GM23338 (cell line): ENCODE measurements at regions not wholly inside any gene's neighbourhood (a gene's known extent, or its start where the extent isn't known, plus 50 kb on each side); places are given as distances from the start of the nearest gene placed in this dataset.

Source experiments
- ATAC-seq: fragments of 200-7000 bp; cut with Tn5 transposase; 3 replicates; pipeline ENCODE4 v1.9.1; 2020
- DNase-seq: peaks from one replicate; pipeline ENCODE4 v3.0.0-alpha.2; 2015; ENCODE audit warnings: low spot score
- H2AFZ ChIP-seq: fragments of 200-600 bp; sonication (generic); 2 replicates; pipeline ENCODE4 v1.8.0; 2016; ENCODE audit warnings: antibody characterized with exemption, mild to moderate bottlenecking, moderate library complexity
- H3F3A ChIP-seq: fragments of 200-600 bp; sonication (generic); replicated peaks from 2 replicates; pipeline ENCODE4 v1.8.0; 2017; ENCODE audit warnings: antibody characterized with exemption, mixed run types, low read depth
- H3K27ac ChIP-seq: fragments of 200-600 bp; sonication (generic); 2 replicates; pipeline ENCODE4 v1.6.1; 2016; ENCODE audit warnings: low read depth
- H3K27me3 ChIP-seq: fragments of 200-600 bp; sonication (generic); 2 replicates; pipeline ENCODE4 v1.8.0; 2016; ENCODE audit warnings: mild to moderate bottlenecking, mixed run types, moderate library complexity; ENCODE audit not compliant: insufficient read depth
- H3K36me3 ChIP-seq: fragments of 200-600 bp; sonication (generic); 2 replicates; pipeline ENCODE4 v1.8.0; 2016; ENCODE audit warnings: mild to moderate bottlenecking; ENCODE audit not compliant: insufficient read depth
- H3K4me1 ChIP-seq: fragments of 200-600 bp; sonication (generic); 2 replicates; pipeline ENCODE4 v1.8.0; 2016; ENCODE audit warnings: mild to moderate bottlenecking, moderate library complexity; ENCODE audit not compliant: insufficient read depth
- H3K4me2 ChIP-seq: fragments of 200-600 bp; sonication (generic); 2 replicates; pipeline ENCODE4 v1.7.1; 2017; ENCODE audit warnings: mixed run types
- H3K4me3 ChIP-seq: fragments of 200-600 bp; sonication (generic); 2 replicates; pipeline ENCODE4 v1.6.1; 2016; ENCODE audit warnings: mixed run types
- H3K79me2 ChIP-seq: fragments of 200-600 bp; sonication (generic); replicated peaks from 2 replicates; pipeline ENCODE4 v1.8.0; 2017; ENCODE audit warnings: mild to moderate bottlenecking; ENCODE audit not compliant: insufficient read depth
- H3K9me2 ChIP-seq: fragments of 200-600 bp; sonication (generic); 2 replicates; pipeline ENCODE4 v1.8.0; 2017; ENCODE audit not compliant: insufficient read depth
- H4K20me1 ChIP-seq: fragments of 200-600 bp; sonication (generic); replicated peaks from 2 replicates; pipeline ENCODE4 v1.8.0; 2017; ENCODE audit warnings: mild to moderate bottlenecking; ENCODE audit not compliant: insufficient read depth
- H3K27ac Mint-ChIP-seq: 2 replicates; pipeline ENCODE4 v1.8.0; 2020; ENCODE audit warnings: inconsistent platforms, mild to moderate bottlenecking, moderate library complexity, mixed read lengths
- H3K27me3 Mint-ChIP-seq: 3 replicates; pipeline ENCODE4 v1.8.0; 2022; ENCODE audit warnings: low read depth, mild to moderate bottlenecking, moderate library complexity, mixed read lengths, inconsistent platforms; ENCODE audit not compliant: insufficient read depth, poor library complexity
- H3K36me3 Mint-ChIP-seq: 3 replicates; pipeline ENCODE4 v1.8.0; 2021; ENCODE audit warnings: low read depth, mild to moderate bottlenecking, inconsistent platforms, moderate library complexity, mixed read lengths
- H3K4me1 Mint-ChIP-seq: 3 replicates; pipeline ENCODE4 v1.8.0; 2020; ENCODE audit warnings: mild to moderate bottlenecking, inconsistent platforms, mixed read lengths
- H3K4me3 Mint-ChIP-seq: 3 replicates; pipeline ENCODE4 v1.8.0; 2021; ENCODE audit warnings: moderate library complexity, mild to moderate bottlenecking, inconsistent platforms, mixed read lengths
- H3K9me3 Mint-ChIP-seq: 3 replicates; pipeline ENCODE4 v1.8.0; 2020; ENCODE audit warnings: moderate library complexity, mild to moderate bottlenecking, inconsistent platforms, mixed read lengths
- CREB1 ChIP-seq: fragments of 250-450 bp; sonication (Bioruptor Pico); IDR thresholded peaks from 2 replicates; pipeline ENCODE4 v1.5.0; 2020; ENCODE audit warnings: low read depth, mild to moderate bottlenecking, moderate library complexity
- CTCF ChIP-seq, 2 experiments: fragments of 200-600 bp in 1 of 2; sonication (generic) in 1 of 2; conservative IDR thresholded peaks; 2 replicates each; pipeline versions ENCODE4 v1.5.1 to v1.6.1; 2016 to 2017; ENCODE audit warnings: antibody characterized with exemption in 2 of 2, low read depth in 2 of 2, mild to moderate bottlenecking in 2 of 2, moderate library complexity in 1 of 2
- ETS1 ChIP-seq: IDR thresholded peaks from 2 replicates; pipeline ENCODE4 v1.6.1; 2016; ENCODE audit warnings: antibody characterized with exemption
- EZH2 ChIP-seq: fragments of 200-600 bp; sonication (generic); IDR thresholded peaks from one replicate; pipeline ENCODE4 v1.8.0; 2017; ENCODE audit warnings: antibody characterized with exemption, mild to moderate bottlenecking, low read depth; ENCODE audit not compliant: unreplicated experiment
- EZH2phosphoT487 ChIP-seq: fragments of 200-600 bp; sonication (generic); IDR thresholded peaks from one replicate; pipeline ENCODE4 v1.8.1; 2018; ENCODE audit warnings: antibody characterized with exemption; ENCODE audit not compliant: unreplicated experiment
- JUNB ChIP-seq: IDR thresholded peaks from one replicate; pipeline ENCODE4 v1.6.1; 2016; ENCODE audit warnings: antibody characterized with exemption; ENCODE audit not compliant: unreplicated experiment
- NANOG ChIP-seq: IDR thresholded peaks from 2 replicates; pipeline ENCODE4 v1.6.1; 2016; ENCODE audit warnings: antibody characterized with exemption, borderline replicate concordance
- POLR2AphosphoS5 ChIP-seq: IDR thresholded peaks from 2 replicates; pipeline ENCODE4 v1.6.1; 2016; ENCODE audit warnings: antibody characterized with exemption, low read depth
- REST ChIP-seq: IDR thresholded peaks from one replicate; pipeline ENCODE4 v1.6.1; 2018; ENCODE audit warnings: antibody characterized with exemption; ENCODE audit not compliant: unreplicated experiment
- STAT1 ChIP-seq: IDR thresholded peaks from one replicate; pipeline ENCODE4 v1.6.1; 2016; ENCODE audit warnings: antibody characterized with exemption; ENCODE audit not compliant: unreplicated experiment
- ZNF114 ChIP-seq: fragments of 250-450 bp; sonication (Bioruptor Pico); IDR thresholded peaks from 2 replicates; pipeline ENCODE4 v1.5.0; 2020; ENCODE audit warnings: mild to moderate bottlenecking, moderate library complexity
- ZNF331 ChIP-seq: fragments of 250-450 bp; sonication (Bioruptor Pico); IDR thresholded peaks from 2 replicates; pipeline ENCODE4 v1.5.0; 2020; ENCODE audit warnings: low read depth, mild to moderate bottlenecking, moderate library complexity
- ZNF462 ChIP-seq: fragments of 250-450 bp; sonication (Bioruptor Pico); IDR thresholded peaks from 2 replicates; pipeline ENCODE4 v1.5.0; 2020; ENCODE audit warnings: mild to moderate bottlenecking, moderate library complexity

GRCh38 chr19:27846944-27847343 lies 1366.0 kb downstream of the UQCRFS1 start:
- Mint-ChIP-seq H3K27ac (no peak overlapping the region), H3K9me3 (peaks cover 100% of the 10 kb centered on the region), H3K4me3 (no peak overlapping the region), H3K4me1 (no peaks in the 10 kb centered on the region), H3K27me3 (no peaks in the 10 kb centered on the region), H3K36me3 (peaks cover 58% of the 10 kb centered on the region)
- DNase-seq (no peak), ATAC-seq (no peak)
- no peak for TF ChIP-seq EZH2phosphoT487
- no peak for TF ChIP-seq CTCF (conservative IDR thresholded peaks at IDR 0.05; ENCODE audit: low read depth in 2 of 2)
- no peak for TF ChIP-seq ZNF114 (CRISPR knock-in tag)
- TF ChIP-seq REST = no peak
- TF ChIP-seq ZNF331 (CRISPR knock-in tag) = no peak
- TF ChIP-seq EZH2 = no peak
- TF ChIP-seq STAT1 = no peak
- TF ChIP-seq ETS1 = no peak
- no peak for TF ChIP-seq CREB1
- TF ChIP-seq POLR2AphosphoS5 = no peak
- no peak for TF ChIP-seq NANOG
- no peak for TF ChIP-seq JUNB
- TF ChIP-seq ZNF462 (CRISPR knock-in tag) = no peak
- no peak overlapping the region for H3K4me2 ChIP-seq
- H3K36me3 ChIP-seq = no peaks in the 10 kb centered on the region; the same call in 1 of the 2 replicates
- no peaks in the 10 kb centered on the region for H3K79me2 ChIP-seq
- no peak overlapping the region for H2AFZ ChIP-seq
- no peaks in the 10 kb centered on the region for H3K27me3 ChIP-seq
- H4K20me1 ChIP-seq = no peaks in the 10 kb centered on the region
- no peaks in the 10 kb centered on the region for H3K9me2 ChIP-seq
- H3K27ac ChIP-seq = no peak overlapping the region
- no peak overlapping the region for H3K4me3 ChIP-seq
- H3F3A ChIP-seq = no peaks in the 10 kb centered on the region
- no peaks in the 10 kb centered on the region for H3K4me1 ChIP-seq
